ENCODE measurements at regions not wholly inside any gene's neighbourhood (a gene's known extent, or its start where the extent isn't known, plus 50 kb on each side); places are given as distances from the start of the nearest gene placed in this dataset.

DNA sequence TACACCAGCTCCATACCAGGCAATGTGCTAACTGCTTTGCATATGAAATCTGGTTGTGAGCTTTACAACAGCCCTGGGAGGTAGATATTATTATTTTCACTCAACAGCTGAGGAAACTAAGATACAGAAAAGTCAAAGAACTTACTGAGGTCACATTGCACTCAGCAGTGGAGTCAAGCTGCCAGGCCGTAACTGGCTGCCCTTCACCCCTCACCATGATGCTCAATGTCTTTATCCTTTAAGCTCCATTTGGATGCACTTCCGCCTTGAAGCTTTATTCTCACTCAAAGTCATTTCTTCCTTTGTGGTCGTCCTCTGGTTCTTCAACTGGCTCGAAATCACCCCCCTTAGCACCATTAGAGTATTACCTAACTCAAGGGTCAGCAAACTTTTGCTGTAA is 81.7 kb upstream of the RALGPS2 start:
- TF ChIP-seq, protein P1, sequence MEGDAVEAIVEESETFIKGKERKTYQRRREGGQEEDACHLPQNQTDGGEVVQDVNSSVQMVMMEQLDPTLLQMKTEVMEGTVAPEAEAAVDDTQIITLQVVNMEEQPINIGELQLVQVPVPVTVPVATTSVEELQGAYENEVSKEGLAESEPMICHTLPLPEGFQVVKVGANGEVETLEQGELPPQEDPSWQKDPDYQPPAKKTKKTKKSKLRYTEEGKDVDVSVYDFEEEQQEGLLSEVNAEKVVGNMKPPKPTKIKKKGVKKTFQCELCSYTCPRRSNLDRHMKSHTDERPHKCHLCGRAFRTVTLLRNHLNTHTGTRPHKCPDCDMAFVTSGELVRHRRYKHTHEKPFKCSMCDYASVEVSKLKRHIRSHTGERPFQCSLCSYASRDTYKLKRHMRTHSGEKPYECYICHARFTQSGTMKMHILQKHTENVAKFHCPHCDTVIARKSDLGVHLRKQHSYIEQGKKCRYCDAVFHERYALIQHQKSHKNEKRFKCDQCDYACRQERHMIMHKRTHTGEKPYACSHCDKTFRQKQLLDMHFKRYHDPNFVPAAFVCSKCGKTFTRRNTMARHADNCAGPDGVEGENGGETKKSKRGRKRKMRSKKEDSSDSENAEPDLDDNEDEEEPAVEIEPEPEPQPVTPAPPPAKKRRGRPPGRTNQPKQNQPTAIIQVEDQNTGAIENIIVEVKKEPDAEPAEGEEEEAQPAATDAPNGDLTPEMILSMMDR (IDR thresholded peaks at IDR 0.05 in 4 of 5, conservative IDR thresholded peaks at IDR 0.05 in 1 of 5), result no peak
- no peak for TF ChIP-seq POLR2A (IDR thresholded peaks at IDR 0.05)

All from gastrocnemius medialis (tissue), 4 donors.